ENCODE measurements at regions not wholly inside any gene's neighbourhood (a gene's known extent, or its start where the extent isn't known, plus 50 kb on each side); places are given as distances from the start of the nearest gene placed in this dataset.
A peak's percentile ranks its signal among the peaks of the same experiment; 100 is the strongest.

DNA sequence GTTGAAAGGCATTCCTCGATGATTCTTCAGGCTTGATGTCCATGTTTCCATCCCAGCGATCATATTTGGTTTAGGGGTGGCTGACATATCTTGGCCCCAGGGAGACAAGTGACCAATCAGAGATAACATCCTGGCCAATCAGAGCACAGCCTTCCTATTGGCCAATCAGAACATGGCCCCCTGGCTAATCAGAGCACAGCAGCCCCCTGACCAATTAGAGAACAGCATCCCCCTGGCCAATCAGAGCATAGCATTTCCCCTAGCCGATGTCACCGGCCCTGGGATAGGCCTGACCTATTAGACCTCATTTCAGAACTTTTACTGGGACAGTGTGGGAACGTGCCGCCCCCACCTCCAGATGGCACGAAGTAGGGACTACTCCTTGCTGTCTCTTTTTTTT is 182.2 kb downstream of the AACS start:
- TF ChIP-seq, protein P1, sequence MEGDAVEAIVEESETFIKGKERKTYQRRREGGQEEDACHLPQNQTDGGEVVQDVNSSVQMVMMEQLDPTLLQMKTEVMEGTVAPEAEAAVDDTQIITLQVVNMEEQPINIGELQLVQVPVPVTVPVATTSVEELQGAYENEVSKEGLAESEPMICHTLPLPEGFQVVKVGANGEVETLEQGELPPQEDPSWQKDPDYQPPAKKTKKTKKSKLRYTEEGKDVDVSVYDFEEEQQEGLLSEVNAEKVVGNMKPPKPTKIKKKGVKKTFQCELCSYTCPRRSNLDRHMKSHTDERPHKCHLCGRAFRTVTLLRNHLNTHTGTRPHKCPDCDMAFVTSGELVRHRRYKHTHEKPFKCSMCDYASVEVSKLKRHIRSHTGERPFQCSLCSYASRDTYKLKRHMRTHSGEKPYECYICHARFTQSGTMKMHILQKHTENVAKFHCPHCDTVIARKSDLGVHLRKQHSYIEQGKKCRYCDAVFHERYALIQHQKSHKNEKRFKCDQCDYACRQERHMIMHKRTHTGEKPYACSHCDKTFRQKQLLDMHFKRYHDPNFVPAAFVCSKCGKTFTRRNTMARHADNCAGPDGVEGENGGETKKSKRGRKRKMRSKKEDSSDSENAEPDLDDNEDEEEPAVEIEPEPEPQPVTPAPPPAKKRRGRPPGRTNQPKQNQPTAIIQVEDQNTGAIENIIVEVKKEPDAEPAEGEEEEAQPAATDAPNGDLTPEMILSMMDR (IDR thresholded peaks at IDR 0.05; ENCODE audit: low read depth, low read length) = no peak

DNA sequence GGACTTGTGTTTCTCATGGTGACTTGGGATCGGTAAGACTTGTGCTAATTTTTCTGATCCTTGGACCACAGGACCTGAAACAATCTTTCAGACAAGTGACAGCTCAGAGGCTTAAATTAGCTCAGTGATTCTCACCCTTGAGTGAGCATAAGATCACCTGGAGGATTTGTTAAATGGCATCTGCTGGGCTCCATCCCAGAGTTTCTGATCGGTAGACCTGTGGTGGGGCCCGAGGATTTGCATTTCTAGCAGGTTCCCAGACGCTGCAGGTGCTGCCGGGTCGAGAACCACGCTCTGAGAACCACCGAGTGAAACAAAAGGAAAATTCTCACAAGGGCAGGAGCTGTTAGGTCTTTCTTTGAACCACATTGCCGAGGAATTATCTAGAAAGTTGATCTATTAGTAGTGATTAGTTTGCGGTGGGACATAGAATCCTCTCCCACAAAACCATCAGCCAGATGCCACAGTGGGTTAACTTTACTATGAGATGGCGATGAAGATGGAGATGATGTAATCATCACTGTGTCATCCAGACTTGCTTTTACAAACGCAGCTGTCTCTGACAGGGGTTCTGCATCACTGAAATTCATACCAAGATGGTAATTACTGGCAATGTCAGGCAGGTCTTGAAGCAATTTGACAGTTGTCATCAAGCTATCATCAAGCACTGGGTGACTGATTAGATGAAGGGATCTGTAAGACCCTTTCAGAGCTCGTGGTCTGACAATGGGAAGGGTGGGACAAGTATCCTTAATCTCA is 184.0 kb downstream of the AACS start:
- peak in 1 of 2 donors; percentile 6 for DNase-seq (ENCODE audit: low read depth in 2 of 2)
- TF ChIP-seq, protein P1 (IDR thresholded peaks at IDR 0.05; ENCODE audit: low read depth, low read length) = no peak

More for the DNA sequence above, 182.2 kb downstream of the AACS start:
- H3K4me3 ChIP-seq (replicated peaks in 1 of 2; ENCODE audit: low read depth in 2 of 2, low read length in 2 of 2) = no peak overlapping the region
- DNase-seq (ENCODE audit: low read depth in 2 of 2) = no peak

DNA sequence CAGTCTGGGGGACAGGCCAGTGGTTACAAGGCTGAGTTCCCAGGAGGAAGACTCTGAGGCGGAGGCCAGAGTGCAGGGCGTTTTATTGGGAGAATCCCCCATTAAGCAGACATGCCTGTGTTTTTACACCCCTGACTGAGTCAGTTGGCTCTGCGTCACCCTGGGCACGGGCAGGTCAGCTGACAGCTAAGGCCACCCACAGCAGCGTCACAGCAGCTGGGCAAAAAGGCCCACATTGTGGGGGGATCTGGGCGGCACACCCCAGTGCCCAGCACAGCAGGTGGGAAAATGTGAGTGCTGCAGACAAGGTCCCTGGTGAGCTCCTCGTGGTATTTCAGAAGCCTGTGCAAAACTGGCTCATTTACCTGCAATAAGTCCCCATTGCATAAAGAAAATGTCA is 184.7 kb downstream of the AACS start:
- TF ChIP-seq, protein P1 (IDR thresholded peaks at IDR 0.05; ENCODE audit: low read depth, low read length) = no peak
- DNase-seq (ENCODE audit: low read depth in 2 of 2) = no peak
- no peak overlapping the region for H3K4me3 ChIP-seq (replicated peaks in 1 of 2; ENCODE audit: low read depth in 2 of 2, low read length in 2 of 2)

More for the DNA sequence above, 184.0 kb downstream of the AACS start:
- H3K4me3 ChIP-seq (replicated peaks in 1 of 2; ENCODE audit: low read depth in 2 of 2, low read length in 2 of 2) = no peak overlapping the region

DNA sequence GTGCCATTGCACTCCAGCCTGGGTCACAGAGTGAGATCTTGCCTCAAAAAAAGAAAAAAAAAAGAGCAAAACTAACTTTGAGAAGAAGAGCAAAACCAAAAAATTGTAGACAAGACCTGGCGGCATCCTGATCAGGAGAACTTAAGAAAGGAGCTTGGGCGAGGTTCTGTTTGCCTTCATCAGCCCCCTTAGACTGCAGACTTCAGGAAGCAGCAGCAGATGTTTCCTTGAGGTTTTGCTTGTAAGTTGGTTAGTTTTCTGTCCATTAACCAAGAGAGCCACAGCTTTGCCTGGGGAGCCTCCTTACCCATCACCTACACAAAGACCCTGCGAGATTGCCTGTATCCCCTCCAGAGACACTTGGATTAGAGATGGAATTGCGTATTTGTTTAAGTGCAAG is 189.0 kb downstream of the AACS start:
- DNase-seq (ENCODE audit: low read depth in 2 of 2) = no peak
- H3K4me3 ChIP-seq (replicated peaks in 1 of 2; ENCODE audit: low read depth in 2 of 2, low read length in 2 of 2) = no peak overlapping the region
- TF ChIP-seq, protein P1 (IDR thresholded peaks at IDR 0.05; ENCODE audit: low read depth, low read length) = no peak

DNA sequence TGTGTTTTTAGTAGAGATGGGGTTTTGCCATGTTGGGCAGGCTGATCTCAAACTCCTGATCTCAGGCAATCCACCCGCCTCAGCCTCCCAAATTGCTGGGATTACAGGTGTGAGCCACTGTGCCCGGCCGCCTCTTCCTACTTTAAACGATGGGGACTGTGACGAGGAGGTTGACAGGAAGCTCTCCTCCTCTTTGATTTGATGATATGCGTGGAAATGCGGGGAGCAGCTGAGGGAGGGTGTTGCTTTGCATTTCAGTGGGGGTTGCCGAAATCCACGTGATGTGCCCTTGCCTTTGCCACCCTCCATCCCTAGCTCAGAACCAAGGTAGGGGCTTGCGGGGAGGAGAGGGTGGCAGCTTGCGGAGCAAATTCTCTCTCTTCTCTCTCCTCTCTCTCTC is 189.6 kb downstream of the AACS start:
- TF ChIP-seq, protein P1 (IDR thresholded peaks at IDR 0.05; ENCODE audit: low read depth, low read length) = no peak
- DNase-seq (ENCODE audit: low read depth in 2 of 2) = no peak
- no peak overlapping the region for H3K4me3 ChIP-seq (replicated peaks in 1 of 2; ENCODE audit: low read depth in 2 of 2, low read length in 2 of 2)

DNA sequence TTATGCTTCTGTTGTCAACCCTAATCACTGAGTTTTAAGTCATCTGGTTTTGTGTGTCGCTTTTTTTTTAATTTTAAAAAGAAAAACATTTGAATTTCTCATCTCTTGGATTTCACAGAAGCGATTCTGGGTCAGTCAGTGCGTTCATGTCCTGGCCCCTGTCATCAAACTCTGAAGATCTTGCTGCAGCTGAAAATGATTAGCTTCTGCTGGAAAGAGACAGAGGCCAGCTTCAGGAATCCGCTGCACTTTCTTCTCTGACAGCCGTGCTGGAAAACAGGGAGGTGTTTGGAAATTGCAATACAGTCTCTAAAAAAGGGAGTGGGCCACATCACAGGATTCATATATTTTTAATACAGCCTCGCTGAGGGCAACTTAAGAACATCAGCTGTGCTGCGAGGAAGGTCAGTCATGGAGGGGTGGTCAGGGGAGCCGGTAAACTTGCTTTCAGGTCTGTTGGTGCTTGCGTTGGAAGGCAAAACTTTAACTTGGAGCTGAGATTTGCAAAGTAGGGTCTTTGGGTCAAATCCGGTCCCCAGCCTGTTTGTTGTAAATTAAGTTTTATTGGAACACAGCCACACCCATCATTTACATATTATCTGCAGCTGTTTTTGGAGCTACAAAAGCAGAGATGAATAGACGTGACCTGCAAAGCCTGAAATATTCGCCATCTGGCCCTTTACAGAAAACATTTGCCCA is 190.8 kb downstream of the AACS start:
- H3K4me3 ChIP-seq (replicated peaks in 1 of 2; ENCODE audit: low read depth in 2 of 2, low read length in 2 of 2) = no peak overlapping the region
- no peak for DNase-seq (ENCODE audit: low read depth in 2 of 2)
- TF ChIP-seq, protein P1 (IDR thresholded peaks at IDR 0.05; ENCODE audit: low read depth, low read length) = no peak

Measured in cardiac fibroblast (primary cell).